Breast epithelium (tissue), 3 donors: ENCODE measurements at regions not wholly inside any gene's neighbourhood (a gene's known extent, or its start where the extent isn't known, plus 50 kb on each side); places are given as distances from the start of the nearest gene placed in this dataset.

ENCODE experiments used
- CTCF ChIP-seq, 3 donors: fragments of 450-650 bp; IDR thresholded peaks; one replicate each; pipeline ENCODE4 v1.5.1; 2016 to 2017; ENCODE audit warnings: antibody characterized with exemption in 3 of 3, mild to moderate bottlenecking in 3 of 3, moderate library complexity in 3 of 3
- POLR2AphosphoS5 ChIP-seq, 3 donors: sonication (generic); formaldehyde crosslinking; IDR thresholded peaks; one replicate each; pipeline ENCODE4 v1.6.1; 2017; ENCODE audit warnings: antibody characterized with exemption in 3 of 3

- TF ChIP-seq CTCF (IDR thresholded peaks at IDR 0.05) (no peak), POLR2AphosphoS5 (IDR thresholded peaks at IDR 0.05) (no peak)
Measured at GRCh38 chr13:61965756-61966155, 550.1 kb upstream of the PCDH20 start.
